Smooth muscle cell (in vitro differentiated cells): ENCODE measurements at regions not wholly inside any gene's neighbourhood (a gene's known extent, or its start where the extent isn't known, plus 50 kb on each side); places are given as distances from the start of the nearest gene placed in this dataset.

Experiments used
- DNase-seq: peaks from one replicate; lab custom pipeline; 2025; ENCODE audit not compliant: unreplicated experiment; lab: John Stamatoyannopoulos, UW
- H2AFZ ChIP-seq: fragments of 200-600 bp; sonication (generic); 2 replicates; pipeline ENCODE4 v1.6.0; 2016; ENCODE audit warnings: antibody characterized with exemption, low read depth, mild to moderate bottlenecking
- H3F3A ChIP-seq: fragments of 200-600 bp; sonication (generic); 2 replicates; pipeline ENCODE4 v1.6.0; 2017; ENCODE audit warnings: antibody characterized with exemption, low read depth
- H3K27ac ChIP-seq: fragments of 200-600 bp; sonication (generic); 2 replicates; pipeline ENCODE4 v1.5.1; 2016; ENCODE audit warnings: low read depth, mild to moderate bottlenecking
- H3K27me3 ChIP-seq: fragments of 200-600 bp; sonication (generic); 2 replicates; pipeline ENCODE4 v1.6.1; 2016; ENCODE audit warnings: low read depth, mild to moderate bottlenecking
- H3K36me3 ChIP-seq: fragments of 200-600 bp; sonication (generic); 2 replicates; pipeline ENCODE4 v1.5.1; 2016; ENCODE audit warnings: low read depth
- H3K4me1 ChIP-seq: fragments of 200-600 bp; sonication (generic); 2 replicates; pipeline ENCODE4 v1.5.1; 2016; ENCODE audit warnings: low read depth
- H3K4me2 ChIP-seq: fragments of 200-600 bp; sonication (generic); 2 replicates; pipeline ENCODE4 v1.6.0; 2016; ENCODE audit warnings: mild to moderate bottlenecking
- H3K4me3 ChIP-seq: fragments of 200-600 bp; sonication (generic); 2 replicates; pipeline ENCODE4 v1.5.1; 2016; ENCODE audit warnings: mild to moderate bottlenecking
- H3K79me2 ChIP-seq: fragments of 200-600 bp; sonication (generic); 2 replicates; pipeline ENCODE4 v1.6.0; 2016; ENCODE audit warnings: low read depth, mild to moderate bottlenecking
- H3K9ac ChIP-seq: fragments of 200-600 bp; sonication (generic); 2 replicates; pipeline ENCODE4 v1.6.0; 2016; ENCODE audit warnings: low read depth
- H3K9me3 ChIP-seq: fragments of 200-600 bp; sonication (generic); replicated peaks from 2 replicates; pipeline ENCODE4 v1.5.1; 2016; ENCODE audit warnings: low read depth
- H4K20me1 ChIP-seq: fragments of 200-600 bp; sonication (generic); 2 replicates; pipeline ENCODE4 v1.6.0; 2016; ENCODE audit warnings: low read depth
- WGBS: methylation state at CpG from one replicate; pipeline ENCODE4 v1.1.7; 2016; ENCODE audit warnings: low lambda C conversion rate; 5-methylcytosine and 5-hydroxymethylcytosine counted together
- TF ChIP-seq, protein P1 (sequence below): fragments of 200-600 bp; sonication (generic); IDR thresholded peaks from 2 replicates; pipeline ENCODE4 v1.5.1; 2017; ENCODE audit warnings: borderline replicate concordance, mild to moderate bottlenecking, antibody characterized with exemption; ENCODE audit not compliant: insufficient read depth, poor library complexity, severe bottlenecking

DNA sequence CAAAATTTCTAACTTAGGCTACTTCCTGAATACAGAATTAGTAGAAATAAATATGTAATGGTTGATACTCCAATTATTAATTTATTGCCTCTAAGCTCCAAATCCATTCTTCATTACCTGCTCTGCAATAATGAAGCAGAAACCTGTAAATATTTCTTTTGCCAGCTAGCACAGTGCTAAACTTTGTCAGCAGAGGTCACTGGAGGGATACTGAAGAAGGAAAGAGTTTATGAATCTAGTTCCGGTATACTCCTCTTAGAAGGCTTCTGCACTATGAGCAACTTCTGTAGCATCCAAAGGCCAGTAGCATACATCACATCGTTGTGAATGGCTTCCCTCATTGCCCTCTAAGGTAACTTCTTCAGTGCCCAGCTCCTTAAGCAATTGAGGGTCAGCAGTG is 81.0 kb upstream of the LHX8 start:
- Histone ChIP-seq H3K79me2 (no peaks in the 10 kb centered on the region), H3K27me3 (no peaks in the 10 kb centered on the region), H2AFZ (no peak overlapping the region), H3F3A (no peaks in the 10 kb centered on the region), H3K9ac (no peak overlapping the region), H3K9me3 (no peaks in the 10 kb centered on the region), H3K4me2 (no peak overlapping the region), H3K4me3 (no peak overlapping the region), H3K27ac (no peak overlapping the region), H4K20me1 (no peaks in the 10 kb centered on the region), H3K36me3 (no peaks in the 10 kb centered on the region), H3K4me1 (no peaks in the 10 kb centered on the region)
- no peak for DNase-seq
- WGBS = 42% methylated on average over 2 of the region's 2 CpGs
- TF ChIP-seq, protein P1, sequence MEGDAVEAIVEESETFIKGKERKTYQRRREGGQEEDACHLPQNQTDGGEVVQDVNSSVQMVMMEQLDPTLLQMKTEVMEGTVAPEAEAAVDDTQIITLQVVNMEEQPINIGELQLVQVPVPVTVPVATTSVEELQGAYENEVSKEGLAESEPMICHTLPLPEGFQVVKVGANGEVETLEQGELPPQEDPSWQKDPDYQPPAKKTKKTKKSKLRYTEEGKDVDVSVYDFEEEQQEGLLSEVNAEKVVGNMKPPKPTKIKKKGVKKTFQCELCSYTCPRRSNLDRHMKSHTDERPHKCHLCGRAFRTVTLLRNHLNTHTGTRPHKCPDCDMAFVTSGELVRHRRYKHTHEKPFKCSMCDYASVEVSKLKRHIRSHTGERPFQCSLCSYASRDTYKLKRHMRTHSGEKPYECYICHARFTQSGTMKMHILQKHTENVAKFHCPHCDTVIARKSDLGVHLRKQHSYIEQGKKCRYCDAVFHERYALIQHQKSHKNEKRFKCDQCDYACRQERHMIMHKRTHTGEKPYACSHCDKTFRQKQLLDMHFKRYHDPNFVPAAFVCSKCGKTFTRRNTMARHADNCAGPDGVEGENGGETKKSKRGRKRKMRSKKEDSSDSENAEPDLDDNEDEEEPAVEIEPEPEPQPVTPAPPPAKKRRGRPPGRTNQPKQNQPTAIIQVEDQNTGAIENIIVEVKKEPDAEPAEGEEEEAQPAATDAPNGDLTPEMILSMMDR = peak; percentile 35

DNA sequence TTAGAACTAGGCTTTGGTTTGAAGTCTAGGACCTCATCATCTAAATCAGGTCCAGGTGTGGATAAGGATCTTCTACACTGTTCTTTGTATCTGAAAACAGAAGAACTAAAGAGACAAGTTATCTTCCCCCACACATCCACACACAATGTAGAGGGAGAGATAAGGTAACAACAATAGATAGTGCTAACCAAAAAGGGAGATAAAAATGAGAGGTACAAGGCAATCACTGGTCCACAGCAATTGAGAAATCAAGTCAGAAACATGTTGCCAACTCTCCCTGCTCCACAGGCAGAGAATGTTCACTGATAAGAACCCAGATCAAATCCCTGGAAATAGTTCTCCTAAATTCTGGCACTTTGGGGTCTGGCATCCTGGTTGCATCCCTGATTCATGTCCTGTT is 75.8 kb upstream of the LHX8 start:
- no peaks in the 10 kb centered on the region for H3F3A ChIP-seq
- no peaks in the 10 kb centered on the region for H3K36me3 ChIP-seq
- no peak for DNase-seq
- H4K20me1 ChIP-seq = no peaks in the 10 kb centered on the region
- no peak overlapping the region for H2AFZ ChIP-seq
- no peaks in the 10 kb centered on the region for H3K4me1 ChIP-seq
- H3K27me3 ChIP-seq = no peaks in the 10 kb centered on the region
- no peak overlapping the region for H3K4me2 ChIP-seq
- no peak overlapping the region for H3K27ac ChIP-seq
- no peak overlapping the region for H3K9ac ChIP-seq
- H3K79me2 ChIP-seq = no peaks in the 10 kb centered on the region
- H3K4me3 ChIP-seq = no peak overlapping the region
- no peaks in the 10 kb centered on the region for H3K9me3 ChIP-seq
- TF ChIP-seq, protein P1 = no peak

DNA sequence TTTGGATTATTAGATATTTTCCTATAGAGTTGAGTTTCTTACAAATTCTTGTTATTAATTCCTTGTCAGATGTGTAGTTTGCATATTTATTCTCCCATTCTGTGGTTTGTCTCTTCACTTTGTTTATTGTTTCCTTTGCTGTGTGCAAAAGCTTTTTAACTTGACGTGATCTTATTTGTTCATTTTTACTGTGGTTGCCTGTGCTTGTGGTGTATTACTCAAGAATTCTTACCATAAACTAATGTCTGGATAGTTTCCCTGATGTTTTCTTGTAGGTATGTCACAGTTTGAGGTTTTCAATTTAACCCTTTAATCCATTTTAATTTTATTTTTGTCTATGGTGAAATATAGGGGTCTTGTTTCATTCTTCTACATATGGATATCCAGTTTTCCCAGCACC is 72.1 kb upstream of the LHX8 start:
- TF ChIP-seq, protein P1 = no peak
- Histone ChIP-seq H3K27me3 (no peaks in the 10 kb centered on the region), H4K20me1 (no peaks in the 10 kb centered on the region), H2AFZ (no peak overlapping the region), H3K36me3 (no peaks in the 10 kb centered on the region), H3K79me2 (no peaks in the 10 kb centered on the region), H3K4me1 (no peaks in the 10 kb centered on the region), H3K9ac (no peak overlapping the region), H3K4me2 (no peak overlapping the region), H3K4me3 (no peak overlapping the region), H3K9me3 (no peaks in the 10 kb centered on the region), H3F3A (no peaks in the 10 kb centered on the region), H3K27ac (no peak overlapping the region)
- DNase-seq = no peak
- WGBS = 76% methylated on average over 1 of the region's 1 CpG

DNA sequence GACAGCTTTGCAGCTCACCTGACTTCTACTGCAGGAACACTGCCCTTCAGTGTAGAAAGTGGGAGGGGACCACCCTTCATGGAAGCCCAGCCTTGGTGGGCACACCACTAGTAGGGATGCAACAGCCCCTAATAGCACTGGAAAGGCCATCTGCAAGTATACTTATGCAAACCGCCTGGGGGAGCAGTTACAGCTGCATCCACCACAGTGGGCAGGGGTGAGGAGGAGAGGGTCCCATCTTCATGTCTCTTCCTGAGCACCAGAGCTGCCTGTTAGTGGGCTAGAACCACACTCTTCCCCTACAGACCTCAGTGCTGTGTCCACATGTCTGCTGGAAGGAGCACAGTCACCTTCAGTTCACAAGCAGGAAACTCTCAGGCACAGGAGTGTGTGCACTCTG is 66.2 kb upstream of the LHX8 start:
- H2AFZ ChIP-seq = no peak overlapping the region
- no peak overlapping the region for H3K27ac ChIP-seq
- no peak overlapping the region for H3K4me3 ChIP-seq
- DNase-seq = no peak
- no peaks in the 10 kb centered on the region for H4K20me1 ChIP-seq
- no peaks in the 10 kb centered on the region for H3K79me2 ChIP-seq
- WGBS = 88% methylated on average over 1 of the region's 1 CpG
- no peak overlapping the region for H3K9ac ChIP-seq
- H3K4me2 ChIP-seq = no peak overlapping the region
- no peaks in the 10 kb centered on the region for H3K9me3 ChIP-seq
- no peaks in the 10 kb centered on the region for H3K27me3 ChIP-seq
- H3K4me1 ChIP-seq = no peaks in the 10 kb centered on the region
- H3K36me3 ChIP-seq = no peaks in the 10 kb centered on the region
- TF ChIP-seq, protein P1 = no peak
- no peaks in the 10 kb centered on the region for H3F3A ChIP-seq
